ENCODE measurements at regions not wholly inside any gene's neighbourhood (a gene's known extent, or its start where the extent isn't known, plus 50 kb on each side); places are given as distances from the start of the nearest gene placed in this dataset.
"Not testable (repeated sequence)": the region's sequence is repeated elsewhere in the genome, so short reads cannot be mapped to it uniquely, and the experiment has no call there.

DNA sequence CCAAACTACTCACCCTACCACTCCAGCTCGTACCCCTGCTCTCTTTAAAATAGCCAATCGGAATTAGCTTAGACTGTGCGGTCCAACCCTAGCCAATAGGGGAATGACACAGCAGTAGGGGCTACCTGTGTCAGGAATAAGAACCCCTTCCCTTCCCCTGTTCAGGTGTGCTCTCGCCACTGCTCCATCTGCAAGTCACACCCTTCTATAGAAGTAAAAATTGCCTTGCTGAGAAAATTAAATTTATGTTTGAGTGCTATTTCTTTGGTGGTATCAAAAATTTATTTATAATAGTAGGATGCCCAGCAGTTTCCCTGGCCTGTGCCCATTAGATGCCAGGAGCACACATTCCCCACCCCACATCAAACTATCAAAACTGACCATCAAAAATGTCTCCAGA is 304.7 kb upstream of the CDYL start:
- H3K27ac ChIP-seq (ENCODE audit: insufficient read depth, low read depth, low read length, poor library complexity, severe bottlenecking); H3K36me3 ChIP-seq (ENCODE audit: control insufficient read depth, insufficient read depth, low read length); H3K9me3 ChIP-seq (ENCODE audit: control insufficient read depth, low read length); H3K4me3 ChIP-seq (ENCODE audit: insufficient read depth, low read depth, low read length); H3K27me3 ChIP-seq (ENCODE audit: control insufficient read depth, insufficient read depth, low read length, poor library complexity, severe bottlenecking); H3K4me1 ChIP-seq (ENCODE audit: control insufficient read depth, insufficient read depth, low read length): not testable (repeated sequence)
- 87 to 98% methylated on average over 3 to 4 of the region's 4 CpGs for WGBS, 2 experiments

- Histone ChIP-seq H3K27me3 (ENCODE audit: control insufficient read depth, insufficient read depth, low read length, poor library complexity, severe bottlenecking) (no peaks in the 10 kb centered on the region), H3K4me1 (ENCODE audit: control insufficient read depth, insufficient read depth, low read length) (no peaks in the 10 kb centered on the region), H3K27ac (ENCODE audit: insufficient read depth, low read depth, low read length, poor library complexity, severe bottlenecking) (no peak overlapping the region), H3K36me3 (ENCODE audit: control insufficient read depth, insufficient read depth, low read length) (no peaks in the 10 kb centered on the region), H3K9me3 (ENCODE audit: control insufficient read depth, low read length) (no peaks in the 10 kb centered on the region), H3K4me3 (ENCODE audit: insufficient read depth, low read depth, low read length) (no peak overlapping the region)
- WGBS, 2 experiments: 80 to 82% methylated on average over 7 of the region's 7 CpGs
Measured at GRCh38 chr6:4470698-4471210, 305.4 kb upstream of the CDYL start.

- H3K4me1 ChIP-seq (ENCODE audit: control insufficient read depth, insufficient read depth, low read length): no peaks in the 10 kb centered on the region
- no peaks in the 10 kb centered on the region for H3K9me3 ChIP-seq (ENCODE audit: control insufficient read depth, low read length)
- no peaks in the 10 kb centered on the region for H3K27me3 ChIP-seq (ENCODE audit: control insufficient read depth, insufficient read depth, low read length, poor library complexity, severe bottlenecking)
- no peak overlapping the region for H3K27ac ChIP-seq (ENCODE audit: insufficient read depth, low read depth, low read length, poor library complexity, severe bottlenecking)
- 84 to 85% methylated on average over 9 of the region's 9 CpGs for WGBS, 2 experiments
- no peak overlapping the region for H3K4me3 ChIP-seq (ENCODE audit: insufficient read depth, low read depth, low read length)
- H3K36me3 ChIP-seq (ENCODE audit: control insufficient read depth, insufficient read depth, low read length): no peaks in the 10 kb centered on the region
Measured at GRCh38 chr6:4466769-4467480, 309.3 kb upstream of the CDYL start.

GRCh38 chr6:4466261-4466660 is 309.9 kb upstream of the CDYL start:
- Histone ChIP-seq H3K4me1 (ENCODE audit: control insufficient read depth, insufficient read depth, low read length) (no peaks in the 10 kb centered on the region), H3K4me3 (ENCODE audit: insufficient read depth, low read depth, low read length) (no peak overlapping the region), H3K27ac (ENCODE audit: insufficient read depth, low read depth, low read length, poor library complexity, severe bottlenecking) (no peak overlapping the region), H3K9me3 (ENCODE audit: control insufficient read depth, low read length) (no peaks in the 10 kb centered on the region), H3K36me3 (ENCODE audit: control insufficient read depth, insufficient read depth, low read length) (no peaks in the 10 kb centered on the region), H3K27me3 (ENCODE audit: control insufficient read depth, insufficient read depth, low read length, poor library complexity, severe bottlenecking) (no peaks in the 10 kb centered on the region)
- WGBS, 2 experiments: 90 to 95% methylated on average over 7 of the region's 7 CpGs

- Histone ChIP-seq H3K36me3 (ENCODE audit: control insufficient read depth, insufficient read depth, low read length) (no peaks in the 10 kb centered on the region), H3K27me3 (ENCODE audit: control insufficient read depth, insufficient read depth, low read length, poor library complexity, severe bottlenecking) (no peaks in the 10 kb centered on the region), H3K27ac (ENCODE audit: insufficient read depth, low read depth, low read length, poor library complexity, severe bottlenecking) (no peak overlapping the region), H3K4me3 (ENCODE audit: insufficient read depth, low read depth, low read length) (no peak overlapping the region), H3K4me1 (ENCODE audit: control insufficient read depth, insufficient read depth, low read length) (peaks cover 4% of the 10 kb centered on the region), H3K9me3 (ENCODE audit: control insufficient read depth, low read length) (no peaks in the 10 kb centered on the region)
- 96 to 99% methylated on average over 2 of the region's 2 CpGs for WGBS, 2 experiments
Measured at GRCh38 chr6:4464638-4465037, 311.6 kb upstream of the CDYL start.

GRCh38 chr6:4463236-4463635 is 313.0 kb upstream of the CDYL start:
- Histone ChIP-seq H3K27me3 (ENCODE audit: control insufficient read depth, insufficient read depth, low read length, poor library complexity, severe bottlenecking) (no peaks in the 10 kb centered on the region), H3K4me1 (ENCODE audit: control insufficient read depth, insufficient read depth, low read length) (peaks cover 4% of the 10 kb centered on the region), H3K9me3 (ENCODE audit: control insufficient read depth, low read length) (no peaks in the 10 kb centered on the region), H3K4me3 (ENCODE audit: insufficient read depth, low read depth, low read length) (no peak overlapping the region), H3K27ac (ENCODE audit: insufficient read depth, low read depth, low read length, poor library complexity, severe bottlenecking) (no peak overlapping the region), H3K36me3 (ENCODE audit: control insufficient read depth, insufficient read depth, low read length) (no peaks in the 10 kb centered on the region)
- 93% methylated on average over 1 of the region's 1 CpG; no CpG with 5 or more reads in 1 of the 2 experiments for WGBS, 2 experiments

- Histone ChIP-seq H3K4me3 (ENCODE audit: insufficient read depth, low read depth, low read length) (no peak overlapping the region), H3K4me1 (ENCODE audit: control insufficient read depth, insufficient read depth, low read length) (peaks cover 4% of the 10 kb centered on the region), H3K36me3 (ENCODE audit: control insufficient read depth, insufficient read depth, low read length) (no peaks in the 10 kb centered on the region), H3K9me3 (ENCODE audit: control insufficient read depth, low read length) (no peaks in the 10 kb centered on the region), H3K27ac (ENCODE audit: insufficient read depth, low read depth, low read length, poor library complexity, severe bottlenecking) (no peak overlapping the region), H3K27me3 (ENCODE audit: control insufficient read depth, insufficient read depth, low read length, poor library complexity, severe bottlenecking) (no peaks in the 10 kb centered on the region)
- WGBS, 2 experiments: 84 to 86% methylated on average over 21 of the region's 21 CpGs
Measured at GRCh38 chr6:4460586-4461475, 315.4 kb upstream of the CDYL start.

DNA sequence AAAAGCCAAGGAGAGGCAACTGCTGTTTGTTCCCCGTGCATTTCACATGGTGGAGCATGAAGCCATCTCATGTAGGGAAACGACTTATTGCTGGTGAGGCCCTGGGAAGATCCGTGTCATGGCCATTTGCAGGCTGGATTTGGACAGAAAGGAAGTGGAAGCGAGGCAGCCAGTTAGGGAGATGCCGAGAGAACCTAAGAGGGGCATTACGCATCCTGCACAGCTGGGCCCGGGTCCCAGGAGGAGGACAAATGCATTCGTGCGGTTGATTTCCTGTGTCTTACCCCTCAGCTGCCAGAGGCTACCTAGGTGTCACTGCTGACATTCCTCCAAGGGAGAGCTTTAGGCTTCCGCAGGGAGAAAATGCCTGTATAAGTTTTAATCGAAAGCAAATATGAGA is 316.2 kb upstream of the CDYL start:
- Histone ChIP-seq H3K27ac (ENCODE audit: insufficient read depth, low read depth, low read length, poor library complexity, severe bottlenecking) (no peak overlapping the region), H3K4me1 (ENCODE audit: control insufficient read depth, insufficient read depth, low read length) (peaks cover 4% of the 10 kb centered on the region), H3K9me3 (ENCODE audit: control insufficient read depth, low read length) (no peaks in the 10 kb centered on the region), H3K27me3 (ENCODE audit: control insufficient read depth, insufficient read depth, low read length, poor library complexity, severe bottlenecking) (no peaks in the 10 kb centered on the region), H3K4me3 (ENCODE audit: insufficient read depth, low read depth, low read length) (no peak overlapping the region), H3K36me3 (ENCODE audit: control insufficient read depth, insufficient read depth, low read length) (no peaks in the 10 kb centered on the region)
- 93 to 95% methylated on average over 11 of the region's 11 CpGs for WGBS, 2 experiments

DNA sequence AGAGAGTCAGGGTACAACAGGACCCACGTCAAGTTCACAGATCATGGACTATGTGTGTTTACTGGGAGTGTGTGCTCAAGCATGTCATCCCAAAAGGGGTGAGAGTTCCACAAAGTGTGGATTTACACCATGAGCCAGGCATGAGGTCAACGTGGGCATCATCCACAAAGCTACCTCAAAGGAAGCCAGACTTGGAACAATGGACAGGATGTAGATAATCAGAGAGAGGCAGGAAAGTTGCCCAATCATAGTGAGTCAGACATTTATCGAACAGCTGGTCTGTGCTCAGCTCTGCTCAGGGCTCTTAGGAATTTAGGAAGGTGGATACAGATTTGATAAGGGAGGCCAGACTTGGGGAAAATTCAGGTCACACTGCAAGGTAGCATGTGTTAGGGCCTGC is 317.2 kb upstream of the CDYL start:
- H3K9me3 ChIP-seq (ENCODE audit: control insufficient read depth, low read length): no peaks in the 10 kb centered on the region

DNA sequence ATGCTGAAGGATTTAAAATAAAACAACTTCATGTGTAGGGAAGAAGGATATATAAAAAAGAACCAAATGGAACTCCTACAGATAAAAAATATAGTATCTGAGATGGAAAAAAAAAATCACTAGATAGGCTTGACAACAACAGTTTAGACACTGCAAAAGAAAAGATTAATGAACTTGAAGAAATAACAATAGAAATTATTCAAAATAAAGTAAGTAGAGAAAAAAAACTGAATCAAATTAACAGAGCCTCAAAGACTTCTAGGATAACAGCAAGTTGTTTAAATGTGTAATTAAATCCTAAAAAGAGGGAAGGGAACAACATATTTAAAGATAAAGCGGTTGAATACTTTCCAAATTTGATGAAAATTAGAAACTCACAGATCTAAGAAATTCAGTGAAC is 316.3 kb upstream of the ECI2 start:
- Histone ChIP-seq H3K27ac (ENCODE audit: insufficient read depth, low read depth, low read length, poor library complexity, severe bottlenecking) (no peak overlapping the region), H3K9me3 (ENCODE audit: control insufficient read depth, low read length) (no peaks in the 10 kb centered on the region), H3K27me3 (ENCODE audit: control insufficient read depth, insufficient read depth, low read length, poor library complexity, severe bottlenecking) (no peaks in the 10 kb centered on the region), H3K4me3 (ENCODE audit: insufficient read depth, low read depth, low read length) (no peak overlapping the region), H3K36me3 (ENCODE audit: control insufficient read depth, insufficient read depth, low read length) (no peaks in the 10 kb centered on the region), H3K4me1 (ENCODE audit: control insufficient read depth, insufficient read depth, low read length) (no peaks in the 10 kb centered on the region)
- WGBS, 2 experiments: 93 to 100% methylated on average over 1 of the region's 1 CpG

More for the DNA sequence above, 317.2 kb upstream of the CDYL start:
- Histone ChIP-seq H3K27ac (ENCODE audit: insufficient read depth, low read depth, low read length, poor library complexity, severe bottlenecking) (no peak overlapping the region), H3K4me1 (ENCODE audit: control insufficient read depth, insufficient read depth, low read length) (peaks cover 4% of the 10 kb centered on the region), H3K27me3 (ENCODE audit: control insufficient read depth, insufficient read depth, low read length, poor library complexity, severe bottlenecking) (no peaks in the 10 kb centered on the region), H3K4me3 (ENCODE audit: insufficient read depth, low read depth, low read length) (no peak overlapping the region), H3K36me3 (ENCODE audit: control insufficient read depth, insufficient read depth, low read length) (no peaks in the 10 kb centered on the region)
- WGBS, 2 experiments: 94 to 96% methylated on average over 3 of the region's 3 CpGs

Data from ectodermal cell (in vitro differentiated cells).